Activated CD4-positive, alpha-beta memory T cell treated with anti-CD3 and anti-CD28 coated beads for 36 hours (primary cell): ENCODE measurements at regions not wholly inside any gene's neighbourhood (a gene's known extent, or its start where the extent isn't known, plus 50 kb on each side); places are given as distances from the start of the nearest gene placed in this dataset.

Source experiments
- CTCF ChIA-PET: fragments of 350-600 bp; sonication (Branson Sonifier 250); formaldehyde crosslinking; loops from one replicate; lab custom pipeline; 2021; ENCODE audit warnings: antibody characterized with exemption, inconsistent platforms; lab: Charles Lee
- POLR2A ChIA-PET: fragments of 350-600 bp; sonication (Branson Sonifier 250); formaldehyde crosslinking; loops from one replicate; lab custom pipeline; 2021; ENCODE audit warnings: antibody characterized with exemption; lab: Charles Lee
- DNase-seq: peaks from one replicate; pipeline ENCODE4 v3.0.0-alpha.2; 2020
- H3K27ac Mint-ChIP-seq: one replicate; pipeline ENCODE4 v1.8.0; 2021; ENCODE audit warnings: mixed read lengths
- H3K27me3 Mint-ChIP-seq: one replicate; pipeline ENCODE4 v1.8.0; 2021; ENCODE audit warnings: mixed read lengths
- H3K36me3 Mint-ChIP-seq: one replicate; pipeline ENCODE4 v1.8.0; 2021; ENCODE audit warnings: mixed read lengths
- H3K4me1 Mint-ChIP-seq: one replicate; pipeline ENCODE4 v1.8.0; 2021; ENCODE audit warnings: low read depth, mixed read lengths
- H3K4me3 Mint-ChIP-seq: one replicate; pipeline ENCODE4 v1.8.0; 2021; ENCODE audit warnings: mild to moderate bottlenecking, mixed read lengths
- H3K9me3 Mint-ChIP-seq: one replicate; pipeline ENCODE4 v1.8.0; 2021; ENCODE audit warnings: mixed read lengths
- intact Hi-C: fragments of 100-400 bp; cut with micrococcal nuclease; formaldehyde crosslinking; loops from one replicate; pipeline ENCODE4 v1.15.1; 2023

GRCh38 chr2:16522031-16522831, 143.4 kb downstream of the CYRIA start:
- ChIA-PET POLR2A (no interaction called here), CTCF (no interaction called here)
- no peaks in the 10 kb centered on the region for H3K27me3 Mint-ChIP-seq
- no peaks in the 10 kb centered on the region for H3K36me3 Mint-ChIP-seq
- H3K4me1 Mint-ChIP-seq = no peaks in the 10 kb centered on the region
- intact Hi-C loops = loop anchor here (10.0 kb wide), 1 partner anchor 233 kb away; no protein-coding TSS in a partner anchor
- H3K27ac Mint-ChIP-seq = no peak overlapping the region
- no peak for DNase-seq
- H3K9me3 Mint-ChIP-seq = no peaks in the 10 kb centered on the region
- no peak overlapping the region for H3K4me3 Mint-ChIP-seq

GRCh38 chr2:16520891-16521290, 144.7 kb downstream of the CYRIA start:
- H3K27ac Mint-ChIP-seq = no peak overlapping the region
- H3K4me3 Mint-ChIP-seq = no peak overlapping the region
- no peaks in the 10 kb centered on the region for H3K9me3 Mint-ChIP-seq
- intact Hi-C loops = loop anchor here (10.0 kb wide), 1 partner anchor 234 kb away; no protein-coding TSS in a partner anchor
- POLR2A ChIA-PET = no interaction called here
- CTCF ChIA-PET = no interaction called here
- no peak for DNase-seq
- H3K36me3 Mint-ChIP-seq = no peaks in the 10 kb centered on the region
- H3K27me3 Mint-ChIP-seq = no peaks in the 10 kb centered on the region
- H3K4me1 Mint-ChIP-seq = no peaks in the 10 kb centered on the region

- ChIA-PET POLR2A (no interaction called here), CTCF (no interaction called here)
- intact Hi-C loops = no loop called here
- no peaks in the 10 kb centered on the region for H3K4me1 Mint-ChIP-seq
- no peaks in the 10 kb centered on the region for H3K36me3 Mint-ChIP-seq
- DNase-seq = no peak
- no peaks in the 10 kb centered on the region for H3K9me3 Mint-ChIP-seq
- no peak overlapping the region for H3K4me3 Mint-ChIP-seq
- H3K27ac Mint-ChIP-seq = no peak overlapping the region
- H3K27me3 Mint-ChIP-seq = no peaks in the 10 kb centered on the region
Observed at GRCh38 chr2:16515696-16516095, 149.9 kb downstream of the CYRIA start.

- H3K36me3 Mint-ChIP-seq = no peaks in the 10 kb centered on the region
- H3K9me3 Mint-ChIP-seq = no peaks in the 10 kb centered on the region
- H3K4me3 Mint-ChIP-seq = no peak overlapping the region
- H3K27ac Mint-ChIP-seq = no peak overlapping the region
- intact Hi-C loops = no loop called here
- H3K4me1 Mint-ChIP-seq = no peaks in the 10 kb centered on the region
- DNase-seq = no peak
- peaks cover 15% of the 10 kb centered on the region for H3K27me3 Mint-ChIP-seq
- CTCF ChIA-PET = no interaction called here
- POLR2A ChIA-PET = no interaction called here
Observed at GRCh38 chr2:16513626-16514025, 152.0 kb downstream of the CYRIA start.

- no peak for DNase-seq
- ChIA-PET POLR2A (no interaction called here), CTCF (no interaction called here)
- Mint-ChIP-seq H3K27ac (no peak overlapping the region), H3K4me1 (no peaks in the 10 kb centered on the region), H3K27me3 (peaks cover 25% of the 10 kb centered on the region), H3K9me3 (no peaks in the 10 kb centered on the region), H3K36me3 (no peaks in the 10 kb centered on the region), H3K4me3 (no peak overlapping the region)
- intact Hi-C loops = no loop called here
Observed at GRCh38 chr2:16511041-16511440, 154.6 kb downstream of the CYRIA start.

GRCh38 chr2:16509042-16509441, 156.6 kb downstream of the CYRIA start:
- no peaks in the 10 kb centered on the region for H3K4me1 Mint-ChIP-seq
- H3K27ac Mint-ChIP-seq = no peak overlapping the region
- H3K36me3 Mint-ChIP-seq = no peaks in the 10 kb centered on the region
- ChIA-PET POLR2A (no interaction called here), CTCF (no interaction called here)
- H3K9me3 Mint-ChIP-seq = no peaks in the 10 kb centered on the region
- H3K27me3 Mint-ChIP-seq = peaks cover 27% of the 10 kb centered on the region
- H3K4me3 Mint-ChIP-seq = no peak overlapping the region
- no peak for DNase-seq
- intact Hi-C loops = loop anchor here (5.0 kb wide), 1 partner anchor 567 kb away; the partner anchor contains the start of gene MYCN

- CTCF ChIA-PET = no interaction called here
- Mint-ChIP-seq H3K36me3 (no peaks in the 10 kb centered on the region), H3K27me3 (peaks cover 27% of the 10 kb centered on the region), H3K9me3 (no peaks in the 10 kb centered on the region), H3K4me3 (no peak overlapping the region), H3K4me1 (no peaks in the 10 kb centered on the region), H3K27ac (no peak overlapping the region)
- DNase-seq = no peak
- intact Hi-C loops = loop anchor here (5.0 kb wide), 1 partner anchor 566 kb away; the partner anchor contains the start of gene MYCN
- POLR2A ChIA-PET = no interaction called here
Observed at GRCh38 chr2:16508490-16508851, 157.2 kb downstream of the CYRIA start.

GRCh38 chr2:16507655-16508489, 157.8 kb downstream of the CYRIA start:
- H3K36me3 Mint-ChIP-seq = no peaks in the 10 kb centered on the region
- ChIA-PET CTCF (no interaction called here), POLR2A (no interaction called here)
- DNase-seq = peak; percentile 17
- peaks cover 27% of the 10 kb centered on the region for H3K27me3 Mint-ChIP-seq
- H3K27ac Mint-ChIP-seq = no peak overlapping the region
- no peak overlapping the region for H3K4me3 Mint-ChIP-seq
- H3K4me1 Mint-ChIP-seq = no peaks in the 10 kb centered on the region
- H3K9me3 Mint-ChIP-seq = peaks cover 2% of the 10 kb centered on the region
- intact Hi-C loops = loop anchor here (5.0 kb wide), 1 partner anchor 566 kb away; the partner anchor contains the start of gene MYCN

- ChIA-PET POLR2A (no interaction called here), CTCF (no interaction called here)
- intact Hi-C loops = loop anchor here (5.0 kb wide), 1 partner anchor 564 kb away; the partner anchor contains the start of gene MYCN
- DNase-seq = no peak
- Mint-ChIP-seq H3K4me3 (no peak overlapping the region), H3K4me1 (no peaks in the 10 kb centered on the region), H3K36me3 (no peaks in the 10 kb centered on the region), H3K27ac (no peak overlapping the region), H3K27me3 (peaks cover 27% of the 10 kb centered on the region), H3K9me3 (peaks cover 4% of the 10 kb centered on the region)
Observed at GRCh38 chr2:16506366-16506765, 159.3 kb downstream of the CYRIA start.

- H3K36me3 Mint-ChIP-seq = no peaks in the 10 kb centered on the region
Observed at GRCh38 chr2:16496426-16497388, 168.9 kb downstream of the CYRIA start.

GRCh38 chr2:16495509-16496208, 170.0 kb downstream of the CYRIA start:
- Mint-ChIP-seq H3K27ac (no peak overlapping the region), H3K4me1 (no peaks in the 10 kb centered on the region), H3K9me3 (no peaks in the 10 kb centered on the region), H3K27me3 (peaks cover 2% of the 10 kb centered on the region), H3K4me3 (no peak overlapping the region), H3K36me3 (no peaks in the 10 kb centered on the region)
- DNase-seq = no peak
- ChIA-PET POLR2A (no interaction called here), CTCF (no interaction called here)
- intact Hi-C loops = no loop called here

More at GRCh38 chr2:16496426-16497388, 168.9 kb downstream of the CYRIA start:
- Mint-ChIP-seq H3K27me3 (peaks cover 2% of the 10 kb centered on the region), H3K27ac (no peak overlapping the region), H3K9me3 (no peaks in the 10 kb centered on the region), H3K4me3 (no peak overlapping the region), H3K4me1 (no peaks in the 10 kb centered on the region)
- intact Hi-C loops = no loop called here
- CTCF ChIA-PET = no interaction called here
- DNase-seq = no peak
- POLR2A ChIA-PET = no interaction called here
